IgD-negative memory B cell (primary cell): ENCODE measurements at regions not wholly inside any gene's neighbourhood (a gene's known extent, or its start where the extent isn't known, plus 50 kb on each side); places are given as distances from the start of the nearest gene placed in this dataset.

Source experiments
- H3K27ac Mint-ChIP-seq, 3 donors: one replicate each; pipeline ENCODE4 v1.8.0; 2020 to 2022; ENCODE audit warnings: mild to moderate bottlenecking in 3 of 3, mixed read lengths in 3 of 3, moderate library complexity in 1 of 3
- H3K27me3 Mint-ChIP-seq: one replicate; pipeline ENCODE4 v1.8.0; 2021; ENCODE audit warnings: mixed read lengths
- H3K36me3 Mint-ChIP-seq: one replicate; pipeline ENCODE4 v1.8.0; 2020; ENCODE audit warnings: mild to moderate bottlenecking, mixed read lengths
- H3K4me1 Mint-ChIP-seq, 3 donors: one replicate each; pipeline ENCODE4 v1.8.0; 2020 to 2022; ENCODE audit warnings: mixed read lengths in 3 of 3, mild to moderate bottlenecking in 1 of 3
- H3K4me3 Mint-ChIP-seq, 4 donors: one replicate each; pipeline ENCODE4 v1.8.0; 2020 to 2022; ENCODE audit warnings: mild to moderate bottlenecking in 4 of 4, mixed read lengths in 4 of 4, moderate library complexity in 3 of 4
- H3K9me3 Mint-ChIP-seq, 3 donors: one replicate each; pipeline ENCODE4 v1.8.0; 2020 to 2021; ENCODE audit warnings: mixed read lengths in 3 of 3, mild to moderate bottlenecking in 1 of 3

GRCh38 chr6:12423832-12424231 is 133.7 kb downstream of the EDN1 start:
- peaks cover 4% of the 10 kb centered on the region for H3K27me3 Mint-ChIP-seq
- H3K36me3 Mint-ChIP-seq = peaks cover under 1% of the 10 kb centered on the region

GRCh38 chr6:12426121-12426520 is 136.0 kb downstream of the EDN1 start:
- Mint-ChIP-seq H3K4me1 (peaks cover 0 to 3% (median 1%) of the 10 kb centered on the region in 3 donors), H3K9me3 (peaks cover 0 to 1% (median 0%) of the 10 kb centered on the region in 3 donors), H3K4me3 (no peak overlapping the region), H3K36me3 (no peaks in the 10 kb centered on the region), H3K27me3 (peaks cover 7% of the 10 kb centered on the region), H3K27ac (no peak overlapping the region)

More at GRCh38 chr6:12423832-12424231, 133.7 kb downstream of the EDN1 start:
- Mint-ChIP-seq H3K4me1 (peaks cover 0 to 3% (median 1%) of the 10 kb centered on the region in 3 donors), H3K27ac (no peak overlapping the region), H3K4me3 (no peak overlapping the region), H3K9me3 (peaks cover 0 to 3% (median 1%) of the 10 kb centered on the region in 3 donors)

- Mint-ChIP-seq H3K36me3 (peaks cover 7% of the 10 kb centered on the region), H3K9me3 (peaks cover 7 to 16% (median 8%) of the 10 kb centered on the region in 3 donors)
Observed at GRCh38 chr6:12431023-12431422, 140.9 kb downstream of the EDN1 start.

GRCh38 chr6:12436224-12436623 is 146.1 kb downstream of the EDN1 start:
- Mint-ChIP-seq H3K4me1 (peaks cover 6 to 9% (median 7%) of the 10 kb centered on the region in 3 donors), H3K4me3 (no peak overlapping the region), H3K27me3 (peaks cover 3% of the 10 kb centered on the region), H3K36me3 (peaks cover 7% of the 10 kb centered on the region), H3K9me3 (peaks cover 8 to 16% (median 9%) of the 10 kb centered on the region in 3 donors), H3K27ac (no peak overlapping the region)

More at GRCh38 chr6:12431023-12431422, 140.9 kb downstream of the EDN1 start:
- Mint-ChIP-seq H3K4me3 (no peak overlapping the region), H3K27me3 (peaks cover 5% of the 10 kb centered on the region), H3K4me1 (peaks cover 2 to 4% (median 4%) of the 10 kb centered on the region in 3 donors), H3K27ac (no peak overlapping the region)

GRCh38 chr6:12436683-12437082 is 146.5 kb downstream of the EDN1 start:
- Mint-ChIP-seq H3K27ac (no peak overlapping the region), H3K4me1 (peaks cover 6 to 9% (median 7%) of the 10 kb centered on the region in 3 donors), H3K27me3 (peaks cover 3% of the 10 kb centered on the region), H3K36me3 (peaks cover 7% of the 10 kb centered on the region), H3K4me3 (peak overlapping the region in 1 of 4 donors; percentile 2), H3K9me3 (peaks cover 8 to 16% (median 9%) of the 10 kb centered on the region in 3 donors)

- peaks cover 10% of the 10 kb centered on the region for H3K27me3 Mint-ChIP-seq
- peaks cover 0 to 6% (median 5%) of the 10 kb centered on the region in 3 donors for H3K9me3 Mint-ChIP-seq
- peaks cover 6 to 9% (median 9%) of the 10 kb centered on the region in 3 donors for H3K4me1 Mint-ChIP-seq
- H3K4me3 Mint-ChIP-seq = no peak overlapping the region
- peaks cover 4% of the 10 kb centered on the region for H3K36me3 Mint-ChIP-seq
- H3K27ac Mint-ChIP-seq = no peak overlapping the region
Observed at GRCh38 chr6:12439296-12439695, 149.1 kb downstream of the EDN1 start.

- Mint-ChIP-seq H3K27me3 (peaks cover 15% of the 10 kb centered on the region), H3K4me3 (no peak overlapping the region), H3K27ac (no peak overlapping the region), H3K36me3 (no peaks in the 10 kb centered on the region), H3K4me1 (peaks cover 5 to 7% (median 5%) of the 10 kb centered on the region in 3 donors), H3K9me3 (peaks cover 0 to 3% (median 0%) of the 10 kb centered on the region in 3 donors)
Observed at GRCh38 chr6:12440981-12441380, 150.8 kb downstream of the EDN1 start.

GRCh38 chr6:12442455-12442854 is 152.3 kb downstream of the EDN1 start:
- H3K4me3 Mint-ChIP-seq = no peak overlapping the region
- no peaks in the 10 kb centered on the region for H3K36me3 Mint-ChIP-seq
- H3K27me3 Mint-ChIP-seq = peaks cover 15% of the 10 kb centered on the region
- H3K9me3 Mint-ChIP-seq = peaks cover 0 to 3% (median 0%) of the 10 kb centered on the region in 3 donors
- peaks cover 0 to 2% (median 0%) of the 10 kb centered on the region in 3 donors for H3K4me1 Mint-ChIP-seq
- H3K27ac Mint-ChIP-seq = no peak overlapping the region

GRCh38 chr6:12446394-12446793 is 156.2 kb downstream of the EDN1 start:
- peaks cover 0 to 2% (median 0%) of the 10 kb centered on the region in 3 donors for H3K4me1 Mint-ChIP-seq
- H3K4me3 Mint-ChIP-seq = no peak overlapping the region
- peaks cover 14% of the 10 kb centered on the region for H3K27me3 Mint-ChIP-seq
- H3K27ac Mint-ChIP-seq = no peak overlapping the region
- H3K36me3 Mint-ChIP-seq = no peaks in the 10 kb centered on the region
- no peaks in the 10 kb centered on the region for H3K9me3 Mint-ChIP-seq

- H3K4me3 Mint-ChIP-seq = no peak overlapping the region
Observed at GRCh38 chr6:12449447-12449846, 159.3 kb downstream of the EDN1 start.

GRCh38 chr6:12450467-12450866 is 160.3 kb downstream of the EDN1 start:
- Mint-ChIP-seq H3K27me3 (peaks cover 4% of the 10 kb centered on the region), H3K9me3 (peaks cover 4 to 8% (median 7%) of the 10 kb centered on the region in 3 donors)

More at GRCh38 chr6:12449447-12449846, 159.3 kb downstream of the EDN1 start:
- Mint-ChIP-seq H3K36me3 (no peaks in the 10 kb centered on the region), H3K27ac (no peak overlapping the region), H3K4me1 (no peaks in the 10 kb centered on the region), H3K27me3 (peaks cover 9% of the 10 kb centered on the region), H3K9me3 (peaks cover under 1 to 8% (median 2%) of the 10 kb centered on the region in 3 donors)

GRCh38 chr6:12456343-12456742 is 166.2 kb downstream of the EDN1 start:
- Mint-ChIP-seq H3K27ac (no peak overlapping the region), H3K9me3 (peaks cover 4 to 8% (median 7%) of the 10 kb centered on the region in 3 donors), H3K36me3 (no peaks in the 10 kb centered on the region), H3K4me3 (no peak overlapping the region), H3K27me3 (peaks cover 2% of the 10 kb centered on the region), H3K4me1 (no peaks in the 10 kb centered on the region)

More at GRCh38 chr6:12450467-12450866, 160.3 kb downstream of the EDN1 start:
- no peaks in the 10 kb centered on the region for H3K4me1 Mint-ChIP-seq
- H3K4me3 Mint-ChIP-seq = no peak overlapping the region
- no peak overlapping the region for H3K27ac Mint-ChIP-seq
- H3K36me3 Mint-ChIP-seq = no peaks in the 10 kb centered on the region

- Mint-ChIP-seq H3K36me3 (no peaks in the 10 kb centered on the region), H3K27ac (no peak overlapping the region), H3K4me1 (no peaks in the 10 kb centered on the region), H3K4me3 (no peak overlapping the region), H3K9me3 (peaks cover 4 to 8% (median 7%) of the 10 kb centered on the region in 3 donors), H3K27me3 (no peaks in the 10 kb centered on the region)
Observed at GRCh38 chr6:12457094-12457493, 166.9 kb downstream of the EDN1 start.

GRCh38 chr6:12458558-12458957 is 168.4 kb downstream of the EDN1 start:
- Mint-ChIP-seq H3K4me1 (no peaks in the 10 kb centered on the region), H3K4me3 (no peak overlapping the region), H3K9me3 (peaks cover 3 to 6% (median 4%) of the 10 kb centered on the region in 3 donors), H3K27ac (no peak overlapping the region), H3K36me3 (no peaks in the 10 kb centered on the region), H3K27me3 (no peaks in the 10 kb centered on the region)

- Mint-ChIP-seq H3K4me1 (no peaks in the 10 kb centered on the region), H3K27ac (no peak overlapping the region), H3K9me3 (no peaks in the 10 kb centered on the region), H3K36me3 (no peaks in the 10 kb centered on the region), H3K4me3 (no peak overlapping the region), H3K27me3 (no peaks in the 10 kb centered on the region)
Observed at GRCh38 chr6:12459945-12460661, 169.9 kb downstream of the EDN1 start.
